Gastroesophageal sphincter (tissue), 4 donors: ENCODE measurements at regions not wholly inside any gene's neighbourhood (a gene's known extent, or its start where the extent isn't known, plus 50 kb on each side); places are given as distances from the start of the nearest gene placed in this dataset.
"Not testable (repeated sequence)": the region's sequence is repeated elsewhere in the genome, so short reads cannot be mapped to it uniquely, and the experiment has no call there.

Experiments used
- ATAC-seq: fragments of 150-250 bp; one replicate; pipeline ENCODE4 v1.9.1; 2016; ENCODE audit warnings: mild to moderate bottlenecking, moderate library complexity
- H3K27ac ChIP-seq, 4 donors: fragments of 200-600 bp; sonication (generic) in 3 of 4; 1 replicate in 3 of 4; 2 replicates in 1 of 4; pipeline ENCODE4 v1.5.1; 2016 to 2019
- H3K27me3 ChIP-seq: fragments of 200-600 bp; sonication (generic); one replicate; pipeline ENCODE4 v1.5.1; 2019
- H3K36me3 ChIP-seq, 2 donors: fragments of 200-600 bp; sonication (generic); one replicate each; pipeline ENCODE4 v1.5.1; 2019; ENCODE audit warnings: control low read depth in 1 of 2
- H3K4me1 ChIP-seq, 3 donors: fragments of 200-600 bp; sonication (generic); 1 replicate in 2 of 3; 2 replicates in 1 of 3; pipeline ENCODE4 v1.5.1; 2016 to 2019; ENCODE audit warnings: control low read depth in 2 of 3
- H3K4me3 ChIP-seq, 2 donors: fragments of 200-600 bp; sonication (generic); one replicate each; pipeline ENCODE4 v1.5.1; 2019; ENCODE audit warnings: mild to moderate bottlenecking in 1 of 2, moderate library complexity in 1 of 2
- H3K9me3 ChIP-seq, 3 donors: fragments of 200-600 bp; sonication (generic); one replicate each; pipeline ENCODE4 v1.5.1; 2017 to 2019; ENCODE audit warnings: control low read depth in 2 of 3
- EP300 ChIP-seq: sonication (generic); formaldehyde crosslinking; IDR thresholded peaks from one replicate; pipeline ENCODE4 v1.6.1; 2017; ENCODE audit warnings: antibody characterized with exemption, mild to moderate bottlenecking
- POLR2A ChIP-seq, 2 donors: fragments of 450-650 bp; IDR thresholded peaks; one replicate each; pipeline ENCODE4 v1.6.1; 2017; ENCODE audit warnings: antibody characterized with exemption in 2 of 2, mild to moderate bottlenecking in 2 of 2, moderate library complexity in 1 of 2
- POLR2AphosphoS5 ChIP-seq: sonication (generic); formaldehyde crosslinking; IDR thresholded peaks from one replicate; pipeline ENCODE4 v1.6.1; 2017; ENCODE audit warnings: antibody characterized with exemption
- WGBS, 2 donors: methylation state at CpG; one replicate each; pipeline ENCODE4 v1.1.5; 2018; ENCODE audit warnings: low coverage in 1 of 2; 5-methylcytosine and 5-hydroxymethylcytosine counted together
- TF ChIP-seq, protein P1 (sequence below), 4 experiments: fragments of 200-600 bp in 2 of 4; fragments of 450-650 bp in 2 of 4; sonication (generic) in 1 of 4; IDR thresholded peaks; one replicate each; pipeline ENCODE4 v1.5.1; 2017 to 2019; ENCODE audit warnings: antibody characterized with exemption in 4 of 4, mild to moderate bottlenecking in 2 of 4, moderate library complexity in 2 of 4

DNA sequence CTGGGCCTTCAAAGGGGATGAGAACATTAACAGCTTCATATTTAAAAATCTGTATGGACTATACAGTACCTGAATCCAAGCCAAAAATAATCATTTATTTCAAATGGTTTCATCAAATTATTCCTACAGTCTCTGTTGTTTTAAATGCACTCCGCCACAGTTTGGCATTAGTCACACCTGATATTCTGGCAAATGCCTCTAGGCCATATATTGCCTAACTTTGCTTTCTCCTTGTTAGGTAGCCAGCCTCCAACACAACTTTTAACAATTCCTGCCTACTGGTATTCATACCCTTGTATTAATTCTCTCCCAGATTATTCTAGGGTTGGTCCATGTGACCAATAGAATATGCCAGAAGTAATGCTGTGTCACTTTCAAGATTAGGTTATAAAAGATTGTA, 146.6 kb upstream of the FANCL start:
- H3K9me3 ChIP-seq: no peaks in the 10 kb centered on the region
- H3K4me3 ChIP-seq: no peak overlapping the region
- H3K27me3 ChIP-seq: no peaks in the 10 kb centered on the region
- no peak overlapping the region for H3K27ac ChIP-seq
- no peaks in the 10 kb centered on the region for H3K4me1 ChIP-seq
- no peak for ATAC-seq
- H3K36me3 ChIP-seq: no peaks in the 10 kb centered on the region
- 83 to 89% methylated on average over 1 of the region's 1 CpG for WGBS, 2 donors
- TF ChIP-seq EP300 (no peak), POLR2A (IDR thresholded peaks at IDR 0.05) (no peak), POLR2AphosphoS5 (no peak)

DNA sequence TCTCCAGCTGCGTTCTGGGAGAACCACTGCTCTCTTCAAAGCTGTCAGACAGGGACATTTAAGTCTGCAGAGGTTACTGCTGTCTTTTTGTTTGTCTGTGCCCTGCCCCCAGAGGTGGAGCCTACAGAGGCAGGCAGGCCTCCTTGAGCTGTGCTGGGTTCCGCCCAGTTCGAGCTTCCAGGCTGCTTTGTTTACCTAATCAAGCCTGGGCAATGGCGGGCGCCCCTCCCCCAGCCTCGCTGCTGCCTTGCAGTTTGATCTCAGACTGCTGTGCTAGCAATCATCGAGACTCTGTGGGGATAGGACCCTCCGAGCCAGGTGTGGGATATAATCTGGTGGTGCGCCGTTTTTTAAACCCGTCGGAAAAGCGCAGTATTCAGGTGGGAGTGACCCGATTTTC, 145.8 kb upstream of the FANCL start:
- H3K9me3 ChIP-seq, H3K27me3 ChIP-seq, H3K36me3 ChIP-seq, H3K4me1 ChIP-seq, ATAC-seq, H3K27ac ChIP-seq, H3K4me3 ChIP-seq: not testable (repeated sequence)
- WGBS, 2 donors: no CpG with 5 or more reads among the region's 14 CpGs

DNA sequence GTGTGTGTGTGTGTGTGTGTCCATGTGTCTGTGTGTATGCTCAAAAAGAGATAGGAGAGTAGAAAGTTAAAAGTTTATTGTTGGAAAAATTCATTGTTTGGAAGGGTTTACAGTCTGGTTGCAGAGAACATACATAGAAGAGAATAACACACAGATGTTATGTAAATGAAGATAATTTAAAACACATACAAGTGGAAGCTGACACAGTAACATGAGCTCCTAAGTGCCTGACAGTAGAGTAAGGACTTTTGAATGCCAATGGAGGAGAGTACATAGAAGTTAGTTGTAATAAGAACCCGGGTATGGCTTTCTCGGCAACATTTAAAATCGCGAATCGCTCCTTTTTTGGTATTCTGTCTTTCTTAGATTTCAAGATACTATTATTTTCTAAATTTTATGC, 137.0 kb upstream of the FANCL start:
- H3K36me3 ChIP-seq: no peaks in the 10 kb centered on the region
- H3K4me3 ChIP-seq: no peak overlapping the region
- no peak overlapping the region for H3K27ac ChIP-seq
- 85 to 93% methylated on average over 5 of the region's 5 CpGs for WGBS, 2 donors
- no peaks in the 10 kb centered on the region for H3K27me3 ChIP-seq
- ATAC-seq: no peak
- no peaks in the 10 kb centered on the region for H3K9me3 ChIP-seq
- no peaks in the 10 kb centered on the region for H3K4me1 ChIP-seq
- TF ChIP-seq POLR2AphosphoS5 (no peak), POLR2A (IDR thresholded peaks at IDR 0.05) (no peak), EP300 (no peak)
- TF ChIP-seq, protein P1, sequence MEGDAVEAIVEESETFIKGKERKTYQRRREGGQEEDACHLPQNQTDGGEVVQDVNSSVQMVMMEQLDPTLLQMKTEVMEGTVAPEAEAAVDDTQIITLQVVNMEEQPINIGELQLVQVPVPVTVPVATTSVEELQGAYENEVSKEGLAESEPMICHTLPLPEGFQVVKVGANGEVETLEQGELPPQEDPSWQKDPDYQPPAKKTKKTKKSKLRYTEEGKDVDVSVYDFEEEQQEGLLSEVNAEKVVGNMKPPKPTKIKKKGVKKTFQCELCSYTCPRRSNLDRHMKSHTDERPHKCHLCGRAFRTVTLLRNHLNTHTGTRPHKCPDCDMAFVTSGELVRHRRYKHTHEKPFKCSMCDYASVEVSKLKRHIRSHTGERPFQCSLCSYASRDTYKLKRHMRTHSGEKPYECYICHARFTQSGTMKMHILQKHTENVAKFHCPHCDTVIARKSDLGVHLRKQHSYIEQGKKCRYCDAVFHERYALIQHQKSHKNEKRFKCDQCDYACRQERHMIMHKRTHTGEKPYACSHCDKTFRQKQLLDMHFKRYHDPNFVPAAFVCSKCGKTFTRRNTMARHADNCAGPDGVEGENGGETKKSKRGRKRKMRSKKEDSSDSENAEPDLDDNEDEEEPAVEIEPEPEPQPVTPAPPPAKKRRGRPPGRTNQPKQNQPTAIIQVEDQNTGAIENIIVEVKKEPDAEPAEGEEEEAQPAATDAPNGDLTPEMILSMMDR (IDR thresholded peaks at IDR 0.05): no peak

DNA sequence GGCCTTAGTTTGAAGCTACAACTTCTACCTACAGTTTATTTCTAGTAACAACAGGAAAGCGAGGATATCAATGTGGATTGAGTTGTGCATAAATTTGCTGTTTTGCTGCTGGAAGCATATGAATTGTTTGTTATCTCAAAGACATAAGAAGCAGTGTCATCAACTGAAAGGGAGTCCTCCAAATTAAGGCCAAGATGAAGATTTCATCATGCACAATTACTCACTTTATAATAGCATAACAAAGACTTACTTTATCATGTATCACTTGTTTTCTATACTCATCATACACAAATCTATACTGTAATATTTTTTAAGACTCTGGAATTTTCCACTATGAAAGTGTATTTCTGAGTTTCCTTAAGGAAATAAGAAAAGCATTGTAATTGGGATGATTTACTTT, 136.1 kb upstream of the FANCL start:
- no peaks in the 10 kb centered on the region for H3K9me3 ChIP-seq
- no peak overlapping the region for H3K4me3 ChIP-seq
- no peaks in the 10 kb centered on the region for H3K4me1 ChIP-seq
- TF ChIP-seq, protein P1 (IDR thresholded peaks at IDR 0.05): no peak
- TF ChIP-seq POLR2A (IDR thresholded peaks at IDR 0.05) (no peak), POLR2AphosphoS5 (no peak), EP300 (no peak)
- no peaks in the 10 kb centered on the region for H3K36me3 ChIP-seq
- no peak overlapping the region for H3K27ac ChIP-seq
- WGBS, 2 donors: 64% methylated on average over 1 of the region's 1 CpG; no CpG with 5 or more reads in 1 of the 2 donors
- ATAC-seq: no peak
- no peaks in the 10 kb centered on the region for H3K27me3 ChIP-seq

DNA sequence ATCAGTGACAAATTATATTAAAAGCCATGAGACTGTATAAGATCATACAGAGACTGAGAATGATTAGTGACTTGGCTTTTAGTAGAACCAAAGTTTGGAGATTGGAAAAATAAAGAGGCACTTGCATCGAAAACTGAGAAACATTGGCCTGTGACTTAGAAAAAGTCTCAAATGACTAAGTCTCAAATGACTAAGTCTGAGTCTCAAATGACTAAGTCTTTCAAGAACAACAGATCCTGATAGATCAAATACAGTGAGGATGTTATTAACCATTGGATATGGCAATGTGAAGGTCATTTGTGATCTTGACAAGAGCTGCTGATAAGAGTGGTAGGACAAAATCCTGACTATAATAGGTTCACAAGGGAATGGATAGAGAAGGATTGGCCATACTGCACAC, 135.5 kb upstream of the FANCL start:
- ATAC-seq: no peak
- no peaks in the 10 kb centered on the region for H3K9me3 ChIP-seq
- no peaks in the 10 kb centered on the region for H3K4me1 ChIP-seq
- H3K4me3 ChIP-seq: no peak overlapping the region
- no peak overlapping the region for H3K27ac ChIP-seq
- no peaks in the 10 kb centered on the region for H3K27me3 ChIP-seq
- no peaks in the 10 kb centered on the region for H3K36me3 ChIP-seq
- TF ChIP-seq, protein P1 (IDR thresholded peaks at IDR 0.05): no peak
- TF ChIP-seq EP300 (no peak), POLR2AphosphoS5 (no peak), POLR2A (IDR thresholded peaks at IDR 0.05) (no peak)
- WGBS, 2 donors: 85 to 88% methylated on average over 1 of the region's 1 CpG

DNA sequence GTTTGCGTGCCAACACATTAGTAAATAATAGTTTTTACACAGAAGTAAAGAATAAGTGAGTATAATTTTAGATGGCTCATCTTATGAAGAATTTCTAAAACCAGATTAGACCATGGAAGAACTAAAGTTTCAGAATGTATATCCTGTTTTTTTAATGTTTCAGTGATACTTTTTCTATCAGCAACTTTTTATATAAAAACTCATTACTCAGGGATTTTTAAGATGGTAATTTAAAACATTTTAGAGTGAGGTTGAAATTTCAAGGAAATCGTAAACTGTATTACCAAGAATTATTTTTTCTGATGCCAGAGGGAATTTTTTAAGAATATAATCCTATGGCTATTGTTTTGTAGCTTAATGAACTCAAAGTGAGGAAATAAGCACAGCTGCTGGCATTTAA, 128.5 kb upstream of the FANCL start:
- no peak overlapping the region for H3K4me3 ChIP-seq
- H3K9me3 ChIP-seq: no peaks in the 10 kb centered on the region
- no peak for ATAC-seq
- no peak overlapping the region for H3K27ac ChIP-seq
- H3K27me3 ChIP-seq: no peaks in the 10 kb centered on the region
- no peaks in the 10 kb centered on the region for H3K4me1 ChIP-seq
- WGBS, 2 donors: 88% methylated on average over 2 of the region's 2 CpGs
- no peak for TF ChIP-seq EP300
- TF ChIP-seq, protein P1 (IDR thresholded peaks at IDR 0.05): no peak
- H3K36me3 ChIP-seq: no peaks in the 10 kb centered on the region
